H9 (cell line): ENCODE measurements at regions not wholly inside any gene's neighbourhood (a gene's known extent, or its start where the extent isn't known, plus 50 kb on each side); places are given as distances from the start of the nearest gene placed in this dataset.
"Not testable (repeated sequence)": the region's sequence is repeated elsewhere in the genome, so short reads cannot be mapped to it uniquely, and the experiment has no call there.

Experiments
- DNase-seq: peaks from one replicate; pipeline ENCODE4 v3.0.0-alpha.2; 2017
- H2AFZ ChIP-seq: one replicate; pipeline ENCODE4 v1.6.1; 2013; ENCODE audit warnings: mild to moderate bottlenecking, low read length, control low read depth, moderate library complexity
- H2AK5ac ChIP-seq: 2 replicates; pipeline ENCODE4 v1.6.1; 2013; ENCODE audit warnings: low read length, control low read depth, mixed read lengths; ENCODE audit not compliant: insufficient read length
- H2BK120ac ChIP-seq: one replicate; pipeline ENCODE4 v1.6.1; 2013; ENCODE audit warnings: low read depth, mild to moderate bottlenecking, low read length, control low read depth, inconsistent platforms; ENCODE audit not compliant: poor library complexity, severe bottlenecking
- H2BK12ac ChIP-seq: 2 replicates; pipeline ENCODE4 v1.6.1; 2013; ENCODE audit warnings: low read length, control low read depth, mixed read lengths, low read depth; ENCODE audit not compliant: insufficient read length
- H2BK15ac ChIP-seq: 2 replicates; pipeline ENCODE4 v1.6.1; 2013; ENCODE audit warnings: low read depth, low read length, control low read depth
- H2BK20ac ChIP-seq: one replicate; pipeline ENCODE4 v1.6.1; 2013; ENCODE audit warnings: low read depth, mild to moderate bottlenecking, low read length, control low read depth, inconsistent platforms; ENCODE audit not compliant: poor library complexity, severe bottlenecking
- H2BK5ac ChIP-seq: 2 replicates; pipeline ENCODE4 v1.6.1; 2013; ENCODE audit warnings: low read length, control low read depth, mixed read lengths; ENCODE audit not compliant: insufficient read length
- H3K14ac ChIP-seq: 2 replicates; pipeline ENCODE4 v1.6.1; 2013; ENCODE audit warnings: low read length, control low read depth; ENCODE audit not compliant: insufficient read depth
- H3K18ac ChIP-seq: 2 replicates; pipeline ENCODE4 v1.6.1; 2013; ENCODE audit warnings: low read depth, mild to moderate bottlenecking, mixed read lengths, low read length, control low read depth; ENCODE audit not compliant: insufficient read length
- H3K23ac ChIP-seq: 2 replicates; pipeline ENCODE4 v1.6.1; 2013; ENCODE audit warnings: low read length, control low read depth, mixed read lengths, low read depth; ENCODE audit not compliant: insufficient read length
- H3K23me2 ChIP-seq: 2 replicates; pipeline ENCODE4 v1.6.1; 2013; ENCODE audit warnings: low read depth, mild to moderate bottlenecking, mixed read lengths, low read length, control low read depth; ENCODE audit not compliant: insufficient read length, poor library complexity, severe bottlenecking
- H3K27ac ChIP-seq: 2 replicates; pipeline ENCODE4 v1.5.1; 2013; ENCODE audit warnings: low read length, control low read depth, mixed read lengths, low read depth; ENCODE audit not compliant: insufficient read length
- H3K27me3 ChIP-seq: 2 replicates; pipeline ENCODE4 v1.6.1; 2013; ENCODE audit warnings: low read length, control low read depth, inconsistent platforms; ENCODE audit not compliant: insufficient read depth
- H3K4ac ChIP-seq: 2 replicates; pipeline ENCODE4 v1.6.1; 2013; ENCODE audit warnings: low read depth, mild to moderate bottlenecking, control low read depth, inconsistent platforms, low read length, moderate library complexity
- H3K4me1 ChIP-seq: 2 replicates; pipeline ENCODE4 v1.6.1; 2013; ENCODE audit warnings: low read length, control low read depth, inconsistent platforms; ENCODE audit not compliant: insufficient read depth
- H3K4me2 ChIP-seq: 2 replicates; pipeline ENCODE4 v1.6.1; 2013; ENCODE audit warnings: low read length, control low read depth, mixed read lengths; ENCODE audit not compliant: insufficient read length, insufficient read depth
- H3K56ac ChIP-seq: 2 replicates; pipeline ENCODE4 v1.6.1; 2013; ENCODE audit warnings: low read depth, mild to moderate bottlenecking, mixed read lengths, low read length, control low read depth; ENCODE audit not compliant: insufficient read length
- H3K79me1 ChIP-seq: 2 replicates; pipeline ENCODE4 v1.6.1; 2013; ENCODE audit warnings: low read depth, mild to moderate bottlenecking, moderate library complexity, low read length, control low read depth, inconsistent platforms; ENCODE audit not compliant: insufficient read depth, poor library complexity, severe bottlenecking
- H3K79me2 ChIP-seq: 2 replicates; pipeline ENCODE4 v1.6.1; 2013; ENCODE audit warnings: low read length, control low read depth, inconsistent platforms; ENCODE audit not compliant: insufficient read depth
- H3K9ac ChIP-seq: 2 replicates; pipeline ENCODE4 v1.6.1; 2013; ENCODE audit warnings: low read length, control low read depth, mixed read lengths; ENCODE audit not compliant: insufficient read length; ENCODE audit errors: extremely low read depth
- H3K9me3 ChIP-seq: one replicate; pipeline ENCODE4 v1.6.1; 2013; ENCODE audit warnings: low read depth, low read length, inconsistent platforms; ENCODE audit not compliant: control insufficient read depth
- H3T11ph ChIP-seq: one replicate; pipeline ENCODE4 v1.6.1; 2013; ENCODE audit warnings: mild to moderate bottlenecking, low read length, control low read depth, inconsistent platforms
- H4K20me1 ChIP-seq: one replicate; pipeline ENCODE4 v1.6.1; 2013; ENCODE audit not compliant: control insufficient read depth, insufficient read length, insufficient read depth
- H4K5ac ChIP-seq: 2 replicates; pipeline ENCODE4 v1.6.1; 2013; ENCODE audit warnings: low read depth, mild to moderate bottlenecking, mixed read lengths, low read length, control low read depth; ENCODE audit not compliant: insufficient read length
- H4K8ac ChIP-seq: replicated peaks from 2 replicates; pipeline ENCODE4 v1.6.1; 2013; ENCODE audit warnings: low read length, control low read depth, mixed read lengths, low read depth; ENCODE audit not compliant: insufficient read length
- H4K91ac ChIP-seq: 2 replicates; pipeline ENCODE4 v1.6.1; 2013; ENCODE audit warnings: low read depth, mild to moderate bottlenecking, moderate library complexity, mixed read lengths, low read length, control low read depth; ENCODE audit not compliant: insufficient read length
- H3K27ac Mint-ChIP-seq, 3 experiments: 2 replicates in 2 of 3; 3 replicates in 1 of 3; pipeline ENCODE4 v1.8.0; 2020 to 2021; ENCODE audit warnings: mixed read lengths in 3 of 3, mild to moderate bottlenecking in 1 of 3, moderate library complexity in 1 of 3
- H3K27me3 Mint-ChIP-seq: 2 replicates; pipeline ENCODE4 v1.8.0; 2021; ENCODE audit warnings: low read depth, mild to moderate bottlenecking, moderate library complexity, mixed read lengths
- H3K36me3 Mint-ChIP-seq, 3 experiments: 2 replicates in 2 of 3; 3 replicates in 1 of 3; pipeline ENCODE4 v1.8.0; 2020 to 2021; ENCODE audit warnings: low read depth in 3 of 3, mixed read lengths in 3 of 3; ENCODE audit not compliant: insufficient read depth in 1 of 3
- H3K4me1 Mint-ChIP-seq, 2 experiments: 2 replicates each; pipeline ENCODE4 v1.8.0; 2020; ENCODE audit warnings: mixed read lengths in 2 of 2
- H3K4me3 Mint-ChIP-seq, 2 experiments: 2 replicates in 1 of 2; 3 replicates in 1 of 2; pipeline ENCODE4 v1.8.0; 2020 to 2021; ENCODE audit warnings: mild to moderate bottlenecking in 2 of 2, mixed read lengths in 2 of 2, moderate library complexity in 1 of 2
- H3K9me3 Mint-ChIP-seq, 2 experiments: 2 replicates in 1 of 2; 3 replicates in 1 of 2; pipeline ENCODE4 v1.8.0; 2020; ENCODE audit warnings: mild to moderate bottlenecking in 2 of 2, mixed read lengths in 2 of 2, moderate library complexity in 1 of 2
- CTCF ChIP-seq: fragments of 200-600 bp; sonication (generic); conservative IDR thresholded peaks from 3 replicates; pipeline ENCODE4 v1.8.0; 2021; ENCODE audit warnings: antibody characterized with exemption, mild to moderate bottlenecking
- whole genome bisulfite sequencing: extraction: QIAGEN DNeasy Blood & Tissue Kit; methylation state at CpG from one replicate; pipeline ENCODE4 v1.1.7; 2013; ENCODE audit warnings: missing lambda C conversion rate, low lambda C conversion rate, mixed read lengths; ENCODE audit not compliant: insufficient read length; ENCODE audit errors: extremely low coverage; 5-methylcytosine and 5-hydroxymethylcytosine counted together

GRCh38 chr3:151589311-151589710 is 128.4 kb upstream of the IGSF10 start:
- H2AK5ac ChIP-seq, result no peak overlapping the region
- Mint-ChIP-seq H3K4me3 (no peak overlapping the region), H3K27me3 (no peaks in the 10 kb centered on the region), H3K4me1 (peaks cover 19 to 23% of the 10 kb centered on the region in 2 experiments), H3K36me3 (peaks cover 7 to 13% (median 8%) of the 10 kb centered on the region in 3 experiments), H3K9me3 (peaks cover 7 to 13% of the 10 kb centered on the region in 2 experiments; a peak in 4 of 5 replicates), H3K27ac (peak overlapping the region in 2 of 3 experiments; percentile 35 to 78; a peak in 1 of 7 replicates)
- no peak for DNase-seq
- no peak overlapping the region for H3K18ac ChIP-seq
- no peak overlapping the region for H3K23ac ChIP-seq
- H3K9me3 ChIP-seq, result no peaks in the 10 kb centered on the region
- H2BK15ac ChIP-seq, result no peak overlapping the region
- no peak overlapping the region for H2BK12ac ChIP-seq
- no CpG with 5 or more reads among the region's 3 CpGs for WGBS
- H3K9ac ChIP-seq, result no peak overlapping the region
- H2BK20ac ChIP-seq, result no peak overlapping the region
- H3K27me3 ChIP-seq, result no peaks in the 10 kb centered on the region
- peaks cover 3% of the 10 kb centered on the region for H3K4me1 ChIP-seq
- H3K4ac ChIP-seq, result no peak overlapping the region
- H3K56ac ChIP-seq, result no peak overlapping the region
- H3K14ac ChIP-seq, result no peak overlapping the region
- no peak overlapping the region for H4K8ac ChIP-seq
- no peak overlapping the region for H2BK120ac ChIP-seq
- no peak overlapping the region for H3K4me2 ChIP-seq
- no peak overlapping the region for H4K5ac ChIP-seq
- H3K79me2 ChIP-seq, result no peaks in the 10 kb centered on the region
- no peak overlapping the region for H2AFZ ChIP-seq
- H3K23me2 ChIP-seq, result no peaks in the 10 kb centered on the region
- no peak overlapping the region for H3T11ph ChIP-seq
- no peak overlapping the region for H2BK5ac ChIP-seq
- no peak overlapping the region for H4K91ac ChIP-seq
- no peak overlapping the region for H3K27ac ChIP-seq
- no peaks in the 10 kb centered on the region for H4K20me1 ChIP-seq
- no peaks in the 10 kb centered on the region for H3K79me1 ChIP-seq
- TF ChIP-seq CTCF, result no peak

GRCh38 chr3:151587659-151588058 is 126.8 kb upstream of the IGSF10 start:
- not testable (repeated sequence) for H3K4ac ChIP-seq, H3K9ac ChIP-seq, H3K23ac ChIP-seq, H2BK15ac ChIP-seq, H3K79me1 ChIP-seq, H3K27me3 Mint-ChIP-seq, H3K4me1 ChIP-seq, DNase-seq, H3K14ac ChIP-seq, H3K27ac Mint-ChIP-seq, H3T11ph ChIP-seq, H3K4me3 Mint-ChIP-seq, H2AK5ac ChIP-seq, H3K4me2 ChIP-seq, H3K56ac ChIP-seq, H2BK120ac ChIP-seq, H2BK5ac ChIP-seq, H2BK12ac ChIP-seq, H4K20me1 ChIP-seq, H3K23me2 ChIP-seq, H3K18ac ChIP-seq, H3K27me3 ChIP-seq, H4K91ac ChIP-seq, H4K8ac ChIP-seq, H3K9me3 ChIP-seq, H4K5ac ChIP-seq, H3K79me2 ChIP-seq, H2BK20ac ChIP-seq, H2AFZ ChIP-seq, H3K27ac ChIP-seq
- WGBS, result no CpG with 5 or more reads among the region's 1 CpG
- peaks cover 7 to 13% (median 8%) of the 10 kb centered on the region in 3 experiments for H3K36me3 Mint-ChIP-seq
- peaks cover 7 to 13% of the 10 kb centered on the region in 2 experiments; a peak in 4 of 5 replicates for H3K9me3 Mint-ChIP-seq
- peaks cover 16 to 25% of the 10 kb centered on the region in 2 experiments for H3K4me1 Mint-ChIP-seq
